ENCODE measurements at regions not wholly inside any gene's neighbourhood (a gene's known extent, or its start where the extent isn't known, plus 50 kb on each side); places are given as distances from the start of the nearest gene placed in this dataset.

- no peak overlapping the region for H3K4me3 ChIP-seq
- no peak for TF ChIP-seq CTCF (IDR thresholded peaks at IDR 0.05)
Observed at GRCh38 chr19:30094756-30095140, 152.7 kb downstream of the URI1 start.

GRCh38 chr19:30095171-30095570, 153.1 kb downstream of the URI1 start:
- DNase-seq (ENCODE audit: low spot score) = no peak
- no peak for TF ChIP-seq CTCF (IDR thresholded peaks at IDR 0.05)
- no peak overlapping the region for H3K4me3 ChIP-seq
- H3K27ac ChIP-seq = no peak overlapping the region

More at GRCh38 chr19:30094756-30095140, 152.7 kb downstream of the URI1 start:
- no peak for DNase-seq (ENCODE audit: low spot score)
- H3K27ac ChIP-seq = no peak overlapping the region

- Histone ChIP-seq H3K27ac (no peak overlapping the region), H3K4me3 (no peak overlapping the region)
- TF ChIP-seq CTCF (IDR thresholded peaks at IDR 0.05) = no peak
- DNase-seq (ENCODE audit: low spot score) = no peak
Observed at GRCh38 chr19:30096596-30097370, 154.7 kb downstream of the URI1 start.

GRCh38 chr19:30097746-30098280, 155.8 kb downstream of the URI1 start:
- no peak for DNase-seq (ENCODE audit: low spot score)
- H3K4me3 ChIP-seq = no peak overlapping the region
- no peak for TF ChIP-seq CTCF (IDR thresholded peaks at IDR 0.05)
- H3K27ac ChIP-seq = no peak overlapping the region

GRCh38 chr19:30102239-30102638, 160.2 kb downstream of the URI1 start:
- Histone ChIP-seq H3K4me3 (no peak overlapping the region), H3K27ac (no peak overlapping the region)
- no peak for TF ChIP-seq CTCF (IDR thresholded peaks at IDR 0.05)
- no peak for DNase-seq (ENCODE audit: low spot score)

GRCh38 chr19:30102666-30103065, 160.6 kb downstream of the URI1 start:
- no peak overlapping the region for H3K27ac ChIP-seq
- H3K4me3 ChIP-seq = no peak overlapping the region
- DNase-seq (ENCODE audit: low spot score) = no peak
- TF ChIP-seq CTCF (IDR thresholded peaks at IDR 0.05) = no peak

- H3K27ac ChIP-seq = no peak overlapping the region
- TF ChIP-seq CTCF (IDR thresholded peaks at IDR 0.05) = no peak
- H3K4me3 ChIP-seq = no peak overlapping the region
- no peak for DNase-seq (ENCODE audit: low spot score)
Observed at GRCh38 chr19:30103981-30104380, 161.9 kb downstream of the URI1 start.
